Upper lobe of left lung (tissue), 4 donors: ENCODE measurements at regions not wholly inside any gene's neighbourhood (a gene's known extent, or its start where the extent isn't known, plus 50 kb on each side); places are given as distances from the start of the nearest gene placed in this dataset.

Experiments
- EP300 ChIP-seq, 4 donors: sonication (generic); formaldehyde crosslinking; IDR thresholded peaks; one replicate each; pipeline ENCODE4 v1.5.1; 2017; ENCODE audit warnings: antibody characterized with exemption in 4 of 4, control low read depth in 2 of 4
- POLR2A ChIP-seq, 4 donors: fragments of 450-650 bp; IDR thresholded peaks; one replicate each; pipeline ENCODE4 v1.5.1; 2016 to 2017; ENCODE audit warnings: antibody characterized with exemption in 4 of 4, mild to moderate bottlenecking in 2 of 4
- TF ChIP-seq, protein P1 (sequence below), 6 experiments: fragments of 450-650 bp in 4 of 6; fragments of 200-600 bp in 2 of 6; sonication (generic) in 2 of 6; IDR thresholded peaks; one replicate each; pipeline ENCODE4 v1.5.1; 2016 to 2019; ENCODE audit warnings: antibody characterized with exemption in 6 of 6

DNA sequence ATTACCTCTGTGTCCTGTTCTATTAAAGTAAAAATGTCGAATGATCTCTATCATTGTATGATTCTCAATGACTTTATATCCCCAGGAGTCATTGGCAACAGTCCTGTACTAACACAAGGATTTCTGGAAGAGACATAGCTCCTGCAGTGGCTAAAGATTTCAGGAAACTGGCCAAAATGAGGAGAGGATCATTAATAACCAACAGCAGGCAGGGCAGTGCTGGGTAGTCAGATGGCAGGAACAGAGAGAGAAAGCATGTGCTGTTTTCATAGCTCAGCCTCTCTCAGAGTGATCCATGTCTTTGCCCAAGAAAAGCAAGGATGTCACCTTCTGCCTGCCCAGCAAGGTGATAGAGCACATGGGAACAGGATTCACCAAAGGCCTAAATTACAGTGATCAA lies 604.7 kb upstream of the PLXNA2 start:
- TF ChIP-seq EP300 (IDR thresholded peaks at IDR 0.05): no peak
- TF ChIP-seq, protein P1, sequence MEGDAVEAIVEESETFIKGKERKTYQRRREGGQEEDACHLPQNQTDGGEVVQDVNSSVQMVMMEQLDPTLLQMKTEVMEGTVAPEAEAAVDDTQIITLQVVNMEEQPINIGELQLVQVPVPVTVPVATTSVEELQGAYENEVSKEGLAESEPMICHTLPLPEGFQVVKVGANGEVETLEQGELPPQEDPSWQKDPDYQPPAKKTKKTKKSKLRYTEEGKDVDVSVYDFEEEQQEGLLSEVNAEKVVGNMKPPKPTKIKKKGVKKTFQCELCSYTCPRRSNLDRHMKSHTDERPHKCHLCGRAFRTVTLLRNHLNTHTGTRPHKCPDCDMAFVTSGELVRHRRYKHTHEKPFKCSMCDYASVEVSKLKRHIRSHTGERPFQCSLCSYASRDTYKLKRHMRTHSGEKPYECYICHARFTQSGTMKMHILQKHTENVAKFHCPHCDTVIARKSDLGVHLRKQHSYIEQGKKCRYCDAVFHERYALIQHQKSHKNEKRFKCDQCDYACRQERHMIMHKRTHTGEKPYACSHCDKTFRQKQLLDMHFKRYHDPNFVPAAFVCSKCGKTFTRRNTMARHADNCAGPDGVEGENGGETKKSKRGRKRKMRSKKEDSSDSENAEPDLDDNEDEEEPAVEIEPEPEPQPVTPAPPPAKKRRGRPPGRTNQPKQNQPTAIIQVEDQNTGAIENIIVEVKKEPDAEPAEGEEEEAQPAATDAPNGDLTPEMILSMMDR (IDR thresholded peaks at IDR 0.05): no peak
- TF ChIP-seq POLR2A (IDR thresholded peaks at IDR 0.05): no peak
